Testis (tissue), 2 donors: ENCODE measurements at regions not wholly inside any gene's neighbourhood (a gene's known extent, or its start where the extent isn't known, plus 50 kb on each side); places are given as distances from the start of the nearest gene placed in this dataset.

Source experiments
- POLR2A ChIP-seq: fragments of 450-650 bp; IDR thresholded peaks from one replicate; pipeline ENCODE4 v1.6.1; 2017; ENCODE audit warnings: antibody characterized with exemption, mild to moderate bottlenecking, moderate library complexity
- TF ChIP-seq, protein P1 (sequence below), 3 experiments: fragments of 450-650 bp in 2 of 3; fragments of 200-600 bp in 1 of 3; sonication (generic) in 1 of 3; IDR thresholded peaks; one replicate each; pipeline ENCODE4 v1.5.1; 2016 to 2019; ENCODE audit warnings: antibody characterized with exemption in 3 of 3, mild to moderate bottlenecking in 2 of 3, moderate library complexity in 1 of 3

DNA sequence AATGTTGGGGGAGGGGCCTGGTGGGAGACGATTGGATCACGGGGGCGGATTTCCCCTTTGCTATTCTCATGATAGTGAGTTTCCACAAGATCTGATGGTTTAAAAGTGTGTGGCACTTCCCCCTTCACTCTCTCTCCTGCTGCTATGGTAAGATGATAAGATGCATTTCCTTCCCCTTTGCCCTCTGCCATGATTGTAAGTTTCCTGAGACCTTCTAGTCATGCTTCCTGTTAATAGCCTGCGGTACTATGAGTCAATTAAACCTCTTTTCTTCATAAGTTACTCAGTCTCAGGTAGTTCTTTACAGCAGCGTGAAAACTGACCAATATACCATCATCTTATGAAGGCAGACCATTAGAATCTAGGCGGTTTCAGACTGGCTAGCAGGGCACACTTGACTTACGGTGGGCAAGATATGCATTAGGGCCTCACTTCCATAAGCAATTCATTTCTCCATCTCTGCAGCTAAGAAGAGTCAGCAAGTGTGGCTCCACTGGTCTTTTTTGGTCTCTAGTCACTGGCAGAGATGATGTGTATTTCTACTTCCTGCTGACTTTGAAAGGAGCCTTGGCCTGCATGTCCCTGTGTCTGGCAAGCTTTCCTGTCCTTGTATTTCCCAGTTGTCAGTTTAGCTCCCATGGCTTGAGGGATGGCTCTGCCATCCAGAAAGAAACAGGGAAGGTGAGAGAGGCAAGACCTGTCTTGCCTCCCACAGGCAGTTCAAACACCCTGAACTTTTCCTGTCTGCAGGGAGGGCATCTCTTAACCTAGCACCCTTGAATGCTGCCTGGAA, 109.0 kb upstream of the ADAMTS9 start:
- no peak for TF ChIP-seq POLR2A
- TF ChIP-seq, protein P1, sequence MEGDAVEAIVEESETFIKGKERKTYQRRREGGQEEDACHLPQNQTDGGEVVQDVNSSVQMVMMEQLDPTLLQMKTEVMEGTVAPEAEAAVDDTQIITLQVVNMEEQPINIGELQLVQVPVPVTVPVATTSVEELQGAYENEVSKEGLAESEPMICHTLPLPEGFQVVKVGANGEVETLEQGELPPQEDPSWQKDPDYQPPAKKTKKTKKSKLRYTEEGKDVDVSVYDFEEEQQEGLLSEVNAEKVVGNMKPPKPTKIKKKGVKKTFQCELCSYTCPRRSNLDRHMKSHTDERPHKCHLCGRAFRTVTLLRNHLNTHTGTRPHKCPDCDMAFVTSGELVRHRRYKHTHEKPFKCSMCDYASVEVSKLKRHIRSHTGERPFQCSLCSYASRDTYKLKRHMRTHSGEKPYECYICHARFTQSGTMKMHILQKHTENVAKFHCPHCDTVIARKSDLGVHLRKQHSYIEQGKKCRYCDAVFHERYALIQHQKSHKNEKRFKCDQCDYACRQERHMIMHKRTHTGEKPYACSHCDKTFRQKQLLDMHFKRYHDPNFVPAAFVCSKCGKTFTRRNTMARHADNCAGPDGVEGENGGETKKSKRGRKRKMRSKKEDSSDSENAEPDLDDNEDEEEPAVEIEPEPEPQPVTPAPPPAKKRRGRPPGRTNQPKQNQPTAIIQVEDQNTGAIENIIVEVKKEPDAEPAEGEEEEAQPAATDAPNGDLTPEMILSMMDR (IDR thresholded peaks at IDR 0.05), result no peak
